NB4 (cell line): ENCODE measurements at regions not wholly inside any gene's neighbourhood (a gene's known extent, or its start where the extent isn't known, plus 50 kb on each side); places are given as distances from the start of the nearest gene placed in this dataset.

Experiments
- DNase-seq: peaks from one replicate; pipeline ENCODE4 v3.0.0; 2010; ENCODE audit warnings: low read depth
- H3K4me3 ChIP-seq: one replicate; pipeline ENCODE4 v1.5.1; 2011; ENCODE audit warnings: mild to moderate bottlenecking, low read depth, low read length, moderate library complexity
- MAX ChIP-seq: IDR thresholded peaks from 2 replicates; pipeline ENCODE4 v1.6.1; 2011; ENCODE audit warnings: low read depth, low read length
- MYC ChIP-seq: IDR thresholded peaks from 2 replicates; pipeline ENCODE4 v1.6.1; 2011; ENCODE audit warnings: low read depth, low read length
- POLR2A ChIP-seq: IDR thresholded peaks from 2 replicates; pipeline ENCODE4 v1.6.1; 2011; ENCODE audit warnings: mild to moderate bottlenecking; ENCODE audit not compliant: insufficient read length; ENCODE audit errors: extremely low read depth
- TF ChIP-seq, protein P1 (sequence below): IDR thresholded peaks from one replicate; pipeline ENCODE4 v1.5.1; 2012; ENCODE audit warnings: low read depth, low read length

GRCh38 chr17:77698903-77699623 is 259.4 kb upstream of the TNRC6C start:
- TF ChIP-seq MAX, result no peak
- TF ChIP-seq, protein P1, sequence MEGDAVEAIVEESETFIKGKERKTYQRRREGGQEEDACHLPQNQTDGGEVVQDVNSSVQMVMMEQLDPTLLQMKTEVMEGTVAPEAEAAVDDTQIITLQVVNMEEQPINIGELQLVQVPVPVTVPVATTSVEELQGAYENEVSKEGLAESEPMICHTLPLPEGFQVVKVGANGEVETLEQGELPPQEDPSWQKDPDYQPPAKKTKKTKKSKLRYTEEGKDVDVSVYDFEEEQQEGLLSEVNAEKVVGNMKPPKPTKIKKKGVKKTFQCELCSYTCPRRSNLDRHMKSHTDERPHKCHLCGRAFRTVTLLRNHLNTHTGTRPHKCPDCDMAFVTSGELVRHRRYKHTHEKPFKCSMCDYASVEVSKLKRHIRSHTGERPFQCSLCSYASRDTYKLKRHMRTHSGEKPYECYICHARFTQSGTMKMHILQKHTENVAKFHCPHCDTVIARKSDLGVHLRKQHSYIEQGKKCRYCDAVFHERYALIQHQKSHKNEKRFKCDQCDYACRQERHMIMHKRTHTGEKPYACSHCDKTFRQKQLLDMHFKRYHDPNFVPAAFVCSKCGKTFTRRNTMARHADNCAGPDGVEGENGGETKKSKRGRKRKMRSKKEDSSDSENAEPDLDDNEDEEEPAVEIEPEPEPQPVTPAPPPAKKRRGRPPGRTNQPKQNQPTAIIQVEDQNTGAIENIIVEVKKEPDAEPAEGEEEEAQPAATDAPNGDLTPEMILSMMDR, result no peak
- no peak for TF ChIP-seq MYC
- TF ChIP-seq POLR2A, result no peak
- no peak for DNase-seq
- H3K4me3 ChIP-seq, result no peak overlapping the region

DNA sequence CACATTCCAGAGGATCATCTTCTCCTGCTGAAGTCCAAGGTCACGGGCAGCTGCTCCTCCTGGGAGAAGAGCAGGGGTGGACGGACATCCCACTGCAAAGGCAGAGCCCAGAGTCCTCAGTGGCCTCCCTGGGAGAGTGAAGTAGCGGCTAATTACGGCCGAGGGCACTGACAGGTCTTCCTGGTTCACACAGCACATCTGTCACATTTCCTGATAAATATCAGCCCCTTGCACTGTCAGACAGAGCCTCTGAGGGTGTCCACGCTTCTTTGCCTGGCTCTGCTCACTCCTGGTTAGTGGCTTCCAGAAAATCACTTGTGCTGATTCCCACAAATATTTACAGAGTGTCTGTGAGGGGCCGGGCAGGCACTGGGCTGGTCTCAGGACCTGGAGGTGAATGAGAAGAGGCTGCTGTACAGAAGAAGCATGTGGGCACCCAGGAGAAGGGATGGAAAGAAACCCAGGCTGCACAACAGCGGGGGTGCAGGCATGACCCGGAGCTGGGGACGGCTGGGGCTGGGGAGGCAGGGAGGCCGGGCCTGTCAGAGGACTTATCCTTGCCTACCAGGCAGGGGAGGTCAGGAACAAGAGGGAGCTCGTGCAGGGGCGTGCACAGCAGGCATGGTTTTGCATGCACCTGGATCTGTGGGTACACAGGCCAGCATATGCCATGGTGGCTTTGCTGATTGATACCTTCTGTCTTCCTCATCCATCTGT is 258.2 kb upstream of the TNRC6C start:
- H3K4me3 ChIP-seq, result no peak overlapping the region
- no peak for TF ChIP-seq MAX
- TF ChIP-seq MYC, result no peak
- TF ChIP-seq POLR2A, result no peak
- TF ChIP-seq, protein P1, result no peak
- DNase-seq, result no peak

DNA sequence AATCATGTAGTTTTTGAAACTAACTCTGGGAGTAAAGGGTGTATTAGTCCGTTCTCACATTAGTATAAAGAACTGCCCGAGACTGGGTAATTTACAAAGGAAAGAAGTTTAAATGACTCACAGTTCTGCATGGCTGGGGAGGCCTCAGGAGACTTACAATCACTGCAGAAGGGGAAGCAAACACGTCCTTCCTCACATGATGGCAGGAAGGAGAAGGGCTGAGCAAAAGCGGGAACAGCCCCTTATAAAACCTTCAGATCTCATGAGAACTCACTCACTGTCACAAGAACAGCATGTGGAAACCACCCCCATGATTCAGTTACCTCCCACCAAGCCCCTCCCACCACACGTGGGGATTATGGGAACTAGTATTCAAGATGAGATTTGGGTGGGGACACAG is 256.5 kb upstream of the TNRC6C start:
- TF ChIP-seq, protein P1, result no peak
- TF ChIP-seq MYC (no peak), MAX (no peak), POLR2A (no peak)
- H3K4me3 ChIP-seq, result no peak overlapping the region
- DNase-seq, result peak; percentile 26

- DNase-seq, result no peak
- H3K4me3 ChIP-seq, result no peak overlapping the region
- no peak for TF ChIP-seq MAX
- no peak for TF ChIP-seq MYC
- TF ChIP-seq, protein P1, result no peak
Measured at GRCh38 chr17:77704048-77704815, 254.3 kb upstream of the TNRC6C start.

GRCh38 chr17:77706938-77707337 is 251.6 kb upstream of the TNRC6C start:
- H3K4me3 ChIP-seq, result no peak overlapping the region
- TF ChIP-seq MAX (no peak), POLR2A (no peak), MYC (no peak)
- TF ChIP-seq, protein P1, result no peak
- no peak for DNase-seq
